GM13976 (cell line): ENCODE measurements at regions not wholly inside any gene's neighbourhood (a gene's known extent, or its start where the extent isn't known, plus 50 kb on each side); places are given as distances from the start of the nearest gene placed in this dataset.

Experiments used
- DNase-seq: peaks from one replicate; pipeline ENCODE4 v3.0.0; 2012; ENCODE audit warnings: low spot score
- CTCF ChIP-seq: IDR thresholded peaks from 2 replicates; pipeline ENCODE4 v1.5.1; 2012; ENCODE audit warnings: borderline replicate concordance, mild to moderate bottlenecking; ENCODE audit not compliant: insufficient read depth; ENCODE audit errors: extremely low read depth, missing control alignments, control extremely low read depth
- in situ Hi-C: fragments of 300-500 bp; cut with MboI; formaldehyde crosslinking; loops from one replicate; pipeline ENCODE4 v1.12.0; 2022; ENCODE audit warnings: low sequenced_read_pairs, mixed read lengths, inconsistent platforms; ENCODE audit not compliant: unreplicated experiment

GRCh38 chr13:83332751-83333150 lies 549.5 kb downstream of the SLITRK1 start:
- TF ChIP-seq CTCF = no peak
- DNase-seq = no peak
- in situ Hi-C loops = no loop called here

- no peak for DNase-seq
- TF ChIP-seq CTCF = no peak
- in situ Hi-C loops = no loop called here
These were observed 555.2 kb downstream of the SLITRK1 start for GRCh38 chr13:83327091-83327490.

GRCh38 chr13:83325125-83325853 lies 557.0 kb downstream of the SLITRK1 start:
- no peak for TF ChIP-seq CTCF
- DNase-seq = no peak
- in situ Hi-C loops = no loop called here

- DNase-seq = no peak
- TF ChIP-seq CTCF = no peak
- in situ Hi-C loops = no loop called here
These were observed 570.2 kb downstream of the SLITRK1 start for GRCh38 chr13:83311886-83312577.

GRCh38 chr13:83298617-83299016 lies 583.7 kb downstream of the SLITRK1 start:
- no peak for TF ChIP-seq CTCF
- DNase-seq = no peak
- in situ Hi-C loops = no loop called here

GRCh38 chr13:83297586-83298290 lies 584.5 kb downstream of the SLITRK1 start:
- DNase-seq = no peak
- in situ Hi-C loops = no loop called here
- TF ChIP-seq CTCF = no peak
